PC-9 (cell line): ENCODE measurements at regions not wholly inside any gene's neighbourhood (a gene's known extent, or its start where the extent isn't known, plus 50 kb on each side); places are given as distances from the start of the nearest gene placed in this dataset.

ENCODE experiments used
- BruUV-seq: library from RNA; stranded (reverse); fragments of 400-500 nt; replicated peaks from 2 replicates; lab custom pipeline; 2021; lab: Mats Ljungman, UMichigan
- CTCF ChIA-PET: fragments of 300-600 bp; sonication (Branson Sonifier 250); formaldehyde crosslinking; loops from one replicate; lab custom pipeline; 2022; ENCODE audit warnings: antibody characterized with exemption; lab: Charles Lee
- POLR2A ChIA-PET: fragments of 300-600 bp; sonication (Branson Sonifier 250); formaldehyde crosslinking; loops from one replicate; lab custom pipeline; 2022; ENCODE audit warnings: antibody characterized with exemption; ENCODE audit not compliant: unreplicated experiment; lab: Charles Lee
- DNase-seq, 2 experiments: peaks; one replicate each; pipeline versions ENCODE4 v3.0.0 to v3.0.0-alpha.2; 2015 to 2022; ENCODE audit warnings: mixed read lengths in 1 of 2
- H2AFZ ChIP-seq: fragments of 200-600 bp; sonication (generic); 2 replicates; pipeline ENCODE4 v1.8.1; 2017; ENCODE audit warnings: antibody characterized with exemption
- H3F3A ChIP-seq: fragments of 200-600 bp; sonication (generic); 2 replicates; pipeline ENCODE4 v1.8.1; 2017; ENCODE audit warnings: antibody characterized with exemption, mild to moderate bottlenecking, low read depth; ENCODE audit not compliant: insufficient read depth
- H3K27ac ChIP-seq: fragments of 200-600 bp; sonication (generic); 2 replicates; pipeline ENCODE4 v1.6.1; 2016; ENCODE audit warnings: mixed run types
- H3K27me3 ChIP-seq: fragments of 200-600 bp; sonication (generic); 2 replicates; pipeline ENCODE4 v1.6.1; 2016; ENCODE audit warnings: low read depth, mixed run types; ENCODE audit not compliant: insufficient read depth
- H3K36me3 ChIP-seq: fragments of 200-600 bp; sonication (generic); 2 replicates; pipeline ENCODE4 v1.6.1; 2016; ENCODE audit warnings: low read depth, mixed run types
- H3K4me1 ChIP-seq: fragments of 200-600 bp; sonication (generic); replicated peaks from 2 replicates; pipeline ENCODE4 v1.6.1; 2016; ENCODE audit warnings: mixed run types; ENCODE audit not compliant: insufficient read depth
- H3K4me2 ChIP-seq: fragments of 200-600 bp; sonication (generic); 2 replicates; pipeline ENCODE4 v1.6.1; 2017; ENCODE audit warnings: mixed run types
- H3K4me3 ChIP-seq: fragments of 200-600 bp; sonication (generic); 2 replicates; pipeline ENCODE4 v1.6.1; 2016; ENCODE audit warnings: mixed run types
- H3K79me2 ChIP-seq: fragments of 200-600 bp; sonication (generic); 2 replicates; pipeline ENCODE4 v1.6.1; 2017; ENCODE audit warnings: low read depth, mixed run types
- H3K9me2 ChIP-seq: fragments of 200-600 bp; sonication (generic); 2 replicates; pipeline ENCODE4 v1.8.1; 2017; ENCODE audit warnings: mild to moderate bottlenecking; ENCODE audit not compliant: insufficient read depth
- H3K9me3 ChIP-seq: fragments of 200-600 bp; sonication (generic); 2 replicates; pipeline ENCODE4 v1.8.1; 2016; ENCODE audit warnings: low read depth; ENCODE audit not compliant: insufficient read depth
- H4K20me1 ChIP-seq: fragments of 200-600 bp; sonication (generic); 2 replicates; pipeline ENCODE4 v1.8.1; 2017; ENCODE audit not compliant: insufficient read depth
- CTCF ChIP-seq: fragments of 200-600 bp; sonication (generic); conservative IDR thresholded peaks from 2 replicates; pipeline ENCODE4 v1.6.1; 2017; ENCODE audit warnings: mixed run types, antibody characterized with exemption, mild to moderate bottlenecking, moderate library complexity
- EZH2 ChIP-seq: fragments of 200-600 bp; sonication (generic); IDR thresholded peaks from 2 replicates; pipeline ENCODE4 v1.8.0; 2017; ENCODE audit warnings: antibody characterized with exemption, low read depth
- intact Hi-C: fragments of 100-400 bp; cut with micrococcal nuclease; formaldehyde crosslinking; loops from one replicate; pipeline ENCODE4 v1.10.0; 2022; ENCODE audit not compliant: unreplicated experiment

DNA sequence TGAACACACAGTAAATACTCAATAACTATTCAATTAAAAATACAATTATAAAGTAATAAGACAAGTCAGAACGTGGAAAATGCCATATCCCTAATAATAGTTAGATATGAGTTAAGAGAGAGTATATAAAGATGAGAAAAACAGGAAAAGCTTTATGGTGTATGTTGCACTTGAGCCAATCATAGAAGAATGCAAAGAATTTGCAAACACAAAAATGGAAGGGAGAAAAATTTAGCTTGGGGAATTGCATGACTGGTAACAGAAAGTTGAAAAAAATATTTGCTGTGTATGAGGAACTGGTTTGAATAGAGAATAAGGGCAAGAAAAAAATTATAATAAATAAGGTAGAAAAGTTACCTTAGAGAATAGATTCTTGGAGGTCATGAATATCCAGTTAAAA, 739.6 kb upstream of the CXADR start:
- Histone ChIP-seq H3K9me3 (no peaks in the 10 kb centered on the region), H3K4me3 (no peak overlapping the region), H3K27me3 (no peaks in the 10 kb centered on the region), H3K36me3 (no peaks in the 10 kb centered on the region), H3F3A (no peaks in the 10 kb centered on the region), H2AFZ (no peak overlapping the region), H3K9me2 (no peaks in the 10 kb centered on the region), H3K27ac (no peak overlapping the region), H3K4me1 (no peaks in the 10 kb centered on the region), H3K4me2 (no peak overlapping the region), H3K79me2 (no peaks in the 10 kb centered on the region), H4K20me1 (no peaks in the 10 kb centered on the region)
- no peak for DNase-seq
- CTCF ChIA-PET = no interaction called here
- TF ChIP-seq EZH2 = no peak
- no peak for TF ChIP-seq CTCF
- intact Hi-C loops = no loop called here
- POLR2A ChIA-PET = no interaction called here
- no TSS peak for BruUV-seq

DNA sequence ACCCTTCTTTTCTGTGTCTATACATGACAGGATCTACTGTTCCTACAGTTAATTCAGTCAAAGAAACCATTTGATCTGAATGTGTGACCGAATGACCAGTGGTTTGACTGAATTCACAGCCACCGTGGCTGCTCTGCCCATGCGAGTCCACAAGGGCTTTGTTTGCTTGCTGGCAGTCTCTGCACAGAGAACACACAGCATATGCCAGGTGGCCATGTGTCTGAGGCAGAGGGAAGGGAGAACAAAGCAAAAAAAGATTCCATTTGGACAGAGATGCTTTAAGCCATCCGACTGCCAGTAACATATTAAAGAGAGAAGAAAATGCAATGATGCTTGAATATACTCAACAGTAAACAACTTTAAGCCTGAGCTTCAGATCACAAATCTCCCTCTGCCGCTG, 737.8 kb upstream of the CXADR start:
- Histone ChIP-seq H3K79me2 (no peaks in the 10 kb centered on the region), H3K4me1 (no peaks in the 10 kb centered on the region), H3K36me3 (no peaks in the 10 kb centered on the region), H4K20me1 (no peaks in the 10 kb centered on the region), H3K4me3 (no peak overlapping the region), H2AFZ (no peak overlapping the region), H3K9me3 (no peaks in the 10 kb centered on the region), H3K27ac (no peak overlapping the region), H3F3A (no peaks in the 10 kb centered on the region), H3K27me3 (no peaks in the 10 kb centered on the region), H3K4me2 (no peak overlapping the region), H3K9me2 (no peaks in the 10 kb centered on the region)
- CTCF ChIA-PET = no interaction called here
- no peak for DNase-seq
- intact Hi-C loops = no loop called here
- no TSS peak for BruUV-seq
- POLR2A ChIA-PET = no interaction called here
- TF ChIP-seq CTCF = no peak
- TF ChIP-seq EZH2 = no peak

DNA sequence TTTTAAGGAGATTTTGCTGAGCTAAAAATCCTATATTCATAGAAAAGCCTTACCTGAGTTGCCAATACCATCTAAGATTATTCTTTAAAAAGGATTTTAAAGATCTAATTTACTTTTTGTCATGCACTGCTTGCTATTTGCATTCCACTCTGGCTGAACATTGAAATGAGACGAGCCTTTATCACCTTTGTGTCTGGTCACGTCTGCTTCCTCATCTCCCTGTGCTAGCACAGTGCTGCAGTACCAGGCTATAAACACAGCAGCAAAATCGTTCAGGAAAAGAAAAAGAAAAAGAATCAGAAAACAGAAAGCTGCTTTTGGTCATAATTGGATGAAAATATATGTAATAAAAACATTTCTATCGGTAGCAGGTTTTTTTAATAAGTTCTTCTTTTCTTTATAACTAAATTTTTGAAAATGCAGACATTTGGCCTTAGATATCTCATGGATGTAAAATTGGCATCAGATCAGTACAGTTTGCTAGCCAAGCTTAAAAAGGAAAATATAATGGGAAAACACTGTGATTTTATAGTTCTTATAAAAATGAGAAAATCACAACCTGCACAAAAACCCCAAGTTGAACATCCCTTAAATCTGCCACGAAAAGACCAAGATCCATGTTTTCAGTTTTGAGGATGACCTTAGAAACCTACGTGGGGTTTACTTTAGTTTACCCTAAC, 735.7 kb upstream of the CXADR start:
- Histone ChIP-seq H3K79me2 (no peaks in the 10 kb centered on the region), H3K9me3 (no peaks in the 10 kb centered on the region), H3K9me2 (no peaks in the 10 kb centered on the region), H3K27ac (no peak overlapping the region), H3F3A (no peaks in the 10 kb centered on the region), H3K4me2 (no peak overlapping the region), H3K36me3 (no peaks in the 10 kb centered on the region), H2AFZ (no peak overlapping the region), H3K4me3 (no peak overlapping the region), H4K20me1 (no peaks in the 10 kb centered on the region), H3K4me1 (no peaks in the 10 kb centered on the region), H3K27me3 (no peaks in the 10 kb centered on the region)
- ChIA-PET POLR2A (no interaction called here), CTCF (no interaction called here)
- TF ChIP-seq CTCF = no peak
- TF ChIP-seq EZH2 = no peak
- intact Hi-C loops = no loop called here
- no TSS peak for BruUV-seq
- no peak for DNase-seq
